ENCODE measurements at regions not wholly inside any gene's neighbourhood (a gene's known extent, or its start where the extent isn't known, plus 50 kb on each side); places are given as distances from the start of the nearest gene placed in this dataset.

- no peak for TF ChIP-seq CTCF (IDR thresholded peaks at IDR 0.05 in 2 of 3, conservative IDR thresholded peaks at IDR 0.05 in 1 of 3; ENCODE audit: borderline replicate concordance in 1 of 3, insufficient read depth in 1 of 3, low read depth in 2 of 3, low read length in 2 of 3)
- TF ChIP-seq ATF3 (IDR thresholded peaks at IDR 0.05), result no peak
- TF ChIP-seq SP1 (IDR thresholded peaks at IDR 0.05; ENCODE audit: low read depth), result no peak
- no peak for TF ChIP-seq POLR2A (IDR thresholded peaks at IDR 0.05; ENCODE audit: borderline replicate concordance, extremely low read depth, insufficient read depth, insufficient read length)
- no peak for TF ChIP-seq POLR2AphosphoS5 (IDR thresholded peaks at IDR 0.05; ENCODE audit: low read depth, low read length)
- TF ChIP-seq YY1 (IDR thresholded peaks at IDR 0.05; ENCODE audit: extremely low read depth, insufficient replicate concordance, low read depth, low read length), result no peak
- TF ChIP-seq ZNF274 (IDR thresholded peaks at IDR 0.05; ENCODE audit: low read depth, low read length), result no peak
- no peak for TF ChIP-seq ELF1 (IDR thresholded peaks at IDR 0.05; ENCODE audit: borderline replicate concordance, low read depth)
- no peak for TF ChIP-seq REST (IDR thresholded peaks at IDR 0.05; ENCODE audit: low read depth)
These were observed 143.0 kb downstream of the CXXC4 start for GRCh38 chr4:104351706-104352105.
